ENCODE measurements at regions not wholly inside any gene's neighbourhood (a gene's known extent, or its start where the extent isn't known, plus 50 kb on each side); places are given as distances from the start of the nearest gene placed in this dataset.

DNA sequence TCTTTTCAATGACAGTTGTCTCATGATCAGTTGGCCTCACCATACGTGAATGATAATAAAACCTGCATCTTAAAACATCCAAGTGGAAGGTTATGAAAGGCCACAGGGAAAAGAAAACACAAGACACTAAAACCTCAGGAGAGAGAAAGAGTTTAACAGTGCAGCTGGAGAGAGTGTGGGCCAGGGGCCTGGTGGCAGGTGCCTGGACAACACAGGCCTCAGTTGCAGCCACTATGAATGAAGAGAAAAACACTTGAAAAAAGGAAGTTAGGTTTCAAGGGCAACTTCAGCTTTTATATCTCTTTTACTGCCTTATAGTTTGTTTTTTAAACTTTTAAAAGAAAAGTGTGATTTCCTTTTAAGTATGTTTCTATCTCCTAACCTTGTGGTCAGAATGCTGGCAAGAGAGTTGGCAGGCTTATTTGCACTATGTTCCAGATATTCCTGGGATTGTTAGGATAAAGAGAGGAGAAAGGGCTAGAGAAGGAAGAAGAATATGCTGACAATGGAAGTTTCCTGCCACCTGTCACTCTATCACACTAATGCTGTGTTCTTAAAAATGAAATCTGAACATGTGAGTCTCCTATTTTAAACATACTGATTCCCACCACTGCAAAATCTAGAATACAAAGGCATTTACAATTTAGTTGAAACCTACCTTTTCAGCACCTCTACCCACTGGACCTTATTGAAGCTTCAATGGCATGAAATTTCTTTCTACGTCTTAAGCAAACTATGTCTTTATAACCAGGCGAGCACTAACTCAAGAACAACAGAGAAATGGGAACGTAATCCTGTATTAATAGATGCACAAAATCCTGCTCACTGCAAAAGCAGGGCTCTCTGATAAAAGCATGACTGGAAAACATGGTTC is 222.4 kb downstream of the CD83 start:
- no peak for TF ChIP-seq RAD21 (conservative IDR thresholded peaks at IDR 0.05)
- TF ChIP-seq, protein P1, sequence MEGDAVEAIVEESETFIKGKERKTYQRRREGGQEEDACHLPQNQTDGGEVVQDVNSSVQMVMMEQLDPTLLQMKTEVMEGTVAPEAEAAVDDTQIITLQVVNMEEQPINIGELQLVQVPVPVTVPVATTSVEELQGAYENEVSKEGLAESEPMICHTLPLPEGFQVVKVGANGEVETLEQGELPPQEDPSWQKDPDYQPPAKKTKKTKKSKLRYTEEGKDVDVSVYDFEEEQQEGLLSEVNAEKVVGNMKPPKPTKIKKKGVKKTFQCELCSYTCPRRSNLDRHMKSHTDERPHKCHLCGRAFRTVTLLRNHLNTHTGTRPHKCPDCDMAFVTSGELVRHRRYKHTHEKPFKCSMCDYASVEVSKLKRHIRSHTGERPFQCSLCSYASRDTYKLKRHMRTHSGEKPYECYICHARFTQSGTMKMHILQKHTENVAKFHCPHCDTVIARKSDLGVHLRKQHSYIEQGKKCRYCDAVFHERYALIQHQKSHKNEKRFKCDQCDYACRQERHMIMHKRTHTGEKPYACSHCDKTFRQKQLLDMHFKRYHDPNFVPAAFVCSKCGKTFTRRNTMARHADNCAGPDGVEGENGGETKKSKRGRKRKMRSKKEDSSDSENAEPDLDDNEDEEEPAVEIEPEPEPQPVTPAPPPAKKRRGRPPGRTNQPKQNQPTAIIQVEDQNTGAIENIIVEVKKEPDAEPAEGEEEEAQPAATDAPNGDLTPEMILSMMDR (IDR thresholded peaks at IDR 0.05; ENCODE audit: poor library complexity, severe bottlenecking), result no peak
- no peak for TF ChIP-seq POLR2AphosphoS5 (IDR thresholded peaks at IDR 0.05)
- no peak for TF ChIP-seq TAF1 (IDR thresholded peaks at IDR 0.05; ENCODE audit: low read depth)
